H1 (cell line): ENCODE measurements at regions not wholly inside any gene's neighbourhood (a gene's known extent, or its start where the extent isn't known, plus 50 kb on each side); places are given as distances from the start of the nearest gene placed in this dataset.

Source experiments
- CTCF ChIA-PET: fragments of 300-600 bp; sonication (Branson Sonifier 250); formaldehyde crosslinking; loops from one replicate; lab custom pipeline; 2021; ENCODE audit not compliant: partially characterized antibody; lab: Charles Lee
- POLR2A ChIA-PET: fragments of 300-600 bp; sonication (Branson Sonifier 250); formaldehyde crosslinking; loops from one replicate; lab custom pipeline; 2021; ENCODE audit warnings: inconsistent platforms; ENCODE audit not compliant: partially characterized antibody; lab: Charles Lee
- DNase-seq, 2 experiments: peaks; one replicate each; pipeline versions ENCODE4 v3.0.0 to v3.0.0-alpha.2; 2010 to 2022; ENCODE audit warnings: low spot score in 2 of 2, low read depth in 1 of 2, mixed read lengths in 1 of 2
- FAIRE-seq: peaks from 2 replicates; lab custom pipeline; 2011; peaks lifted over from hg19 to GRCh38; lab: Jason Lieb, UNC
- H2AFZ ChIP-seq: 2 replicates; pipeline ENCODE4 v1.8.1; 2012; ENCODE audit warnings: low read length, inconsistent platforms
- H2AK5ac ChIP-seq: 2 replicates; pipeline ENCODE4 v1.6.1; 2013; ENCODE audit warnings: low read depth, low read length
- H2BK120ac ChIP-seq: replicated peaks from 2 replicates; pipeline ENCODE3; 2013; ENCODE audit warnings: low read depth, low read length, inconsistent platforms
- H2BK12ac ChIP-seq: 2 replicates; pipeline ENCODE4 v1.6.1; 2013; ENCODE audit warnings: low read depth, low read length
- H2BK15ac ChIP-seq: 2 replicates; pipeline ENCODE4 v1.6.1; 2013; ENCODE audit warnings: low read length
- H2BK20ac ChIP-seq: 2 replicates; pipeline ENCODE4 v1.6.1; 2013; ENCODE audit warnings: low read length
- H2BK5ac ChIP-seq: 2 replicates; pipeline ENCODE4 v1.6.1; 2013; ENCODE audit warnings: low read depth, low read length
- H3K14ac ChIP-seq: 2 replicates; pipeline ENCODE4 v1.6.1; 2013; ENCODE audit warnings: inconsistent platforms; ENCODE audit not compliant: insufficient read length
- H3K18ac ChIP-seq: 2 replicates; pipeline ENCODE4 v1.6.1; 2013; ENCODE audit warnings: low read length; ENCODE audit errors: extremely low read depth
- H3K23ac ChIP-seq: 2 replicates; pipeline ENCODE4 v1.6.1; 2013; ENCODE audit warnings: inconsistent platforms; ENCODE audit not compliant: insufficient read length
- H3K23me2 ChIP-seq: 2 replicates; pipeline ENCODE4 v1.6.1; 2013; ENCODE audit warnings: low read depth, low read length
- H3K27ac ChIP-seq: 2 replicates; pipeline ENCODE4 v1.6.1; 2011; ENCODE audit warnings: low read depth, low read length, inconsistent platforms
- H3K27me3 ChIP-seq, 4 experiments: replicated peaks in 1 of 4; 1 replicate in 1 of 4; 2 replicates in 3 of 4; pipeline versions ENCODE4 v1.6.1 to v1.8.1; 2011 to 2013; ENCODE audit warnings: low read length in 3 of 4, mild to moderate bottlenecking in 3 of 4, inconsistent platforms in 2 of 4, mixed read lengths in 2 of 4, moderate library complexity in 1 of 4; ENCODE audit not compliant: control insufficient read depth in 3 of 4, insufficient read depth in 3 of 4; ENCODE audit errors: extremely low read depth in 1 of 4
- H3K36me3 ChIP-seq, 4 experiments: 2 replicates each; pipeline versions ENCODE4 v1.6.1 to v1.8.1; 2011 to 2013; ENCODE audit warnings: mild to moderate bottlenecking in 4 of 4, low read length in 3 of 4, moderate library complexity in 2 of 4, control low read depth in 1 of 4, inconsistent platforms in 1 of 4; ENCODE audit not compliant: insufficient read depth in 4 of 4, control insufficient read depth in 2 of 4
- H3K4ac ChIP-seq: replicated peaks from 2 replicates; pipeline ENCODE3; 2013; ENCODE audit warnings: low read length, low read depth, mixed read lengths, inconsistent platforms; ENCODE audit not compliant: insufficient read length
- H3K4me1 ChIP-seq, 4 experiments: replicated peaks in 1 of 4; 1 replicate in 1 of 4; 2 replicates in 3 of 4; pipeline versions ENCODE4 v1.6.1 to v1.8.1; 2011 to 2013; ENCODE audit warnings: low read length in 3 of 4, inconsistent platforms in 2 of 4, mixed read lengths in 1 of 4; ENCODE audit not compliant: insufficient read depth in 4 of 4, control insufficient read depth in 3 of 4
- H3K4me2 ChIP-seq, 2 experiments: 2 replicates each; pipeline versions ENCODE4 v1.6.1 to v1.8.1; 2011 to 2013; ENCODE audit warnings: low read depth in 2 of 2, low read length in 2 of 2, control low read depth in 1 of 2, inconsistent platforms in 1 of 2, mild to moderate bottlenecking in 1 of 2; ENCODE audit not compliant: insufficient read depth in 1 of 2
- H3K4me3 ChIP-seq, 4 experiments: fragments of 200-600, 300-600 bp in 1 of 4; sonication (generic), shearing (Covaris generic), sonication (Bioruptor Twin) in 1 of 4; 2 replicates each; pipeline versions ENCODE4 v1.5.1 to v1.8.1; 2011 to 2016; ENCODE audit warnings: low read length in 4 of 4, low read depth in 3 of 4, control low read depth in 2 of 4, inconsistent platforms in 2 of 4, mild to moderate bottlenecking in 2 of 4, mixed read lengths in 1 of 4, moderate library complexity in 1 of 4; ENCODE audit not compliant: insufficient read depth in 2 of 4; ENCODE audit errors: extremely low read depth in 1 of 4
- H3K56ac ChIP-seq: replicated peaks from 2 replicates; pipeline ENCODE3; 2013; ENCODE audit warnings: low read depth, mild to moderate bottlenecking, mixed read lengths, low read length, inconsistent platforms; ENCODE audit not compliant: insufficient read length
- H3K79me1 ChIP-seq: 2 replicates; pipeline ENCODE4 v1.6.1; 2013; ENCODE audit warnings: low read depth, low read length, control low read depth
- H3K79me2 ChIP-seq, 2 experiments: 2 replicates each; pipeline versions ENCODE4 v1.6.1 to v1.8.1; 2012 to 2013; ENCODE audit warnings: low read length in 2 of 2, mild to moderate bottlenecking in 2 of 2, inconsistent platforms in 1 of 2; ENCODE audit not compliant: insufficient read depth in 2 of 2, control insufficient read depth in 1 of 2
- H3K9ac ChIP-seq, 4 experiments: replicated peaks in 1 of 4; 1 replicate in 1 of 4; 2 replicates in 3 of 4; pipeline versions ENCODE4 v1.6.1 to v1.8.1; 2011 to 2013; ENCODE audit warnings: low read depth in 3 of 4, low read length in 3 of 4, control low read depth in 2 of 4, mild to moderate bottlenecking in 2 of 4, moderate library complexity in 2 of 4, inconsistent platforms in 1 of 4; ENCODE audit errors: extremely low read depth in 1 of 4
- H3K9me3 ChIP-seq, 2 experiments: 2 replicates each; pipeline versions ENCODE4 v1.6.1 to v1.8.1; 2012 to 2013; ENCODE audit warnings: mild to moderate bottlenecking in 2 of 2, moderate library complexity in 2 of 2, control low read depth in 1 of 2, inconsistent platforms in 1 of 2, low read depth in 1 of 2, low read length in 1 of 2, mixed read lengths in 1 of 2; ENCODE audit not compliant: insufficient read depth in 2 of 2
- H4K20me1 ChIP-seq, 2 experiments: replicated peaks in 1 of 2; 2 replicates each; pipeline versions ENCODE3 to v1.8.1; 2011 to 2013; ENCODE audit warnings: inconsistent platforms in 2 of 2, low read length in 2 of 2, mild to moderate bottlenecking in 1 of 2; ENCODE audit not compliant: insufficient read depth in 2 of 2, control insufficient read depth in 1 of 2
- H4K5ac ChIP-seq: 2 replicates; pipeline ENCODE4 v1.6.1; 2013; ENCODE audit warnings: low read length, low read depth, mixed read lengths, inconsistent platforms; ENCODE audit not compliant: insufficient read length
- H4K8ac ChIP-seq: 2 replicates; pipeline ENCODE4 v1.8.0; 2013; ENCODE audit warnings: mild to moderate bottlenecking, moderate library complexity, low read length, inconsistent platforms; ENCODE audit not compliant: insufficient read depth; ENCODE audit errors: extremely low read depth
- H4K91ac ChIP-seq: replicated peaks from 2 replicates; pipeline ENCODE3; 2013; ENCODE audit warnings: low read length, mixed read lengths, inconsistent platforms; ENCODE audit not compliant: insufficient read length
- ATF3 ChIP-seq: IDR thresholded peaks from 2 replicates; pipeline ENCODE4 v1.6.1; 2011; ENCODE audit warnings: low read depth, mild to moderate bottlenecking, low read length; ENCODE audit not compliant: insufficient read depth
- CREB1 ChIP-seq: IDR thresholded peaks from 2 replicates; pipeline ENCODE4 v1.6.1; 2012; ENCODE audit warnings: inconsistent platforms
- CTBP2 ChIP-seq: IDR thresholded peaks from 2 replicates; pipeline ENCODE4 v1.7.0; 2011; ENCODE audit warnings: borderline replicate concordance, mild to moderate bottlenecking, moderate library complexity, mixed read lengths, low read length; ENCODE audit not compliant: insufficient read depth, insufficient read length
- E2F6 ChIP-seq: IDR thresholded peaks from 2 replicates; pipeline ENCODE4 v1.6.1; 2012; ENCODE audit warnings: inconsistent platforms
- EGR1 ChIP-seq: IDR thresholded peaks from 2 replicates; pipeline ENCODE4 v1.6.1; 2011; ENCODE audit warnings: low read depth, low read length, borderline replicate concordance
- RNF2 ChIP-seq: fragments of 200-900, 300-1000 bp; sonication (generic); IDR thresholded peaks from 2 replicates; pipeline ENCODE4 v1.7.1; 2016; ENCODE audit warnings: borderline replicate concordance, low read depth, mild to moderate bottlenecking, antibody characterized with exemption, low read length; ENCODE audit not compliant: poor library complexity, severe bottlenecking; ENCODE audit errors: missing control alignments
- ZNF274 ChIP-seq: IDR thresholded peaks from 2 replicates; pipeline ENCODE4 v1.7.0; 2012; ENCODE audit warnings: low read length, borderline replicate concordance; ENCODE audit errors: extremely low read depth
- WGBS, 2 experiments: shearing (Covaris generic) in 1 of 2; methylation state at CpG; one replicate each; pipeline versions ENCODE4 v1.1.6 to v1.1.7; 2013 to 2015; ENCODE audit warnings: low lambda C conversion rate in 2 of 2, mixed read lengths in 2 of 2, inconsistent platforms in 1 of 2, low coverage in 1 of 2, missing lambda C conversion rate in 1 of 2; ENCODE audit not compliant: insufficient replicate concordance in 2 of 2, insufficient coverage in 1 of 2, insufficient read length in 1 of 2; ENCODE audit errors: extremely low coverage in 1 of 2, missing lambda C conversion rate in 1 of 2; 5-methylcytosine and 5-hydroxymethylcytosine counted together

GRCh38 chr10:65846949-65847348 is 1078.9 kb upstream of the LRRTM3 start:
- no peak overlapping the region for H2BK15ac ChIP-seq
- no peak overlapping the region for H2BK12ac ChIP-seq
- no peak overlapping the region for H3K23ac ChIP-seq
- H2BK5ac ChIP-seq: no peak overlapping the region
- TF ChIP-seq RNF2: no peak
- TF ChIP-seq CTBP2: no peak
- no peak for TF ChIP-seq E2F6
- TF ChIP-seq CREB1: no peak
- TF ChIP-seq ATF3: no peak
- TF ChIP-seq ZNF274: no peak
- no peak for TF ChIP-seq EGR1
- TF ChIP-seq, all 59 proteins: peak for 0
- Histone ChIP-seq H4K20me1 (no peaks in the 10 kb centered on the region), H3K4me3 (no peak overlapping the region), H3K56ac (no peak overlapping the region), H4K91ac (no peak overlapping the region), H3K79me2 (no peaks in the 10 kb centered on the region), H3K4ac (no peak overlapping the region), H3K9ac (no peak overlapping the region), H3K27me3 (no peaks in the 10 kb centered on the region), H4K8ac (no peak overlapping the region), H3K9me3 (no peaks in the 10 kb centered on the region), H3K79me1 (no peaks in the 10 kb centered on the region), H4K5ac (no peak overlapping the region), H2BK20ac (no peak overlapping the region), H3K23me2 (no peaks in the 10 kb centered on the region), H3K4me1 (no peaks in the 10 kb centered on the region), H3K27ac (no peak overlapping the region), H3K18ac (no peak overlapping the region), H2BK120ac (no peak overlapping the region), H3K4me2 (no peak overlapping the region), H2AFZ (no peak overlapping the region), H3K14ac (no peak overlapping the region), H3K36me3 (no peaks in the 10 kb centered on the region), H2AK5ac (no peak overlapping the region)
- POLR2A ChIA-PET: interaction anchor here (0.6 kb wide), 1 partner anchor 14 kb away, joined by 3 read pairs; no protein-coding TSS in a partner anchor
- DNase-seq (no peak), FAIRE-seq (no peak)
- CTCF ChIA-PET: interaction anchor here (1.0 to 1.3 kb wide), 2 partner anchors 11 to 99 kb away, joined by 3 read pairs; no protein-coding TSS in a partner anchor
- 88% methylated on average over 4 of the region's 4 CpGs; no CpG with 5 or more reads in 1 of the 2 experiments for WGBS, 2 experiments
